GM19239 (cell line): ENCODE measurements at regions not wholly inside any gene's neighbourhood (a gene's known extent, or its start where the extent isn't known, plus 50 kb on each side); places are given as distances from the start of the nearest gene placed in this dataset.

ENCODE experiments used
- DNase-seq: peaks from one replicate; pipeline ENCODE4 v3.0.0; 2011; ENCODE audit warnings: low spot score; ENCODE audit not compliant: insufficient read length
- FAIRE-seq: peaks from 2 replicates; lab custom pipeline; 2011; peaks lifted over from hg19 to GRCh38; lab: Jason Lieb, UNC

DNA sequence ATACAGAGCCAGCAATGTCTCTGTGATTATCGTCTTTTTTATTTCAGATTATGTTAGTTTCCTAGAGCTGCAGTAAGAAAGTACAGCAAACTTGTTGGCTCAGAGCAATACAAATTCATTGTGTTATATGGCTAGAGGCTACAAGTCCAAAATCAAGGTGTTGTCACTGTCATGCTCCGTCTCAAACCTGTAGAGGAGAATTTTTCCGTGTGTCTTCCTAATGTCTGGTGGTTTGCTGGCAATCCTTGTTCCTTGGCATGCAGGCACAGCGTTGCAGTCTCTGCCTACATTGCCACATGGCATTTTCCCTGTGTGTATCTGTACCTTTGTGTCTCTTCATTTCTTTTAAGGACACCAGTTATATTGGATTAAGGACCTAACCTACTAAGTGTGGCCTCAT, 244.4 kb downstream of the LRRIQ3 start:
- no peak for DNase-seq
- FAIRE-seq, result no peak

DNA sequence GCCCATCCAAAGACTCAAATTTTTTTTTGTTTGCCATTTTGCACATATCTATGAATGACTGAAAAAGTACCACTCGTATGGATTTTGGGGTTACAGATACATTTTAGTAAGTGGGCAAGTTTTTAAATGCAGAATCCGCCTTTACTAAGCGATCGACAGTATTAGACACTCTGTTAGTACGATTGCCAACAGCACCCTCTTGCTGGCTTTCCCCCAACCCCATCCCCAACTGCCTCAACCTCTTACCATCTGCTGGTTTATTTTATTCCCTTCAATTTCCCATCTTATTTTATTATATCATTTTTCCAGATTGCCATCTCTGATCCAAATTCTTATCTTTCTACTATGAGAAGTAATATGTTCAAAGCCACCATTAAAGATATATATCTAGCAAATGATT, 244.8 kb downstream of the LRRIQ3 start:
- FAIRE-seq (no peak), DNase-seq (no peak)

DNA sequence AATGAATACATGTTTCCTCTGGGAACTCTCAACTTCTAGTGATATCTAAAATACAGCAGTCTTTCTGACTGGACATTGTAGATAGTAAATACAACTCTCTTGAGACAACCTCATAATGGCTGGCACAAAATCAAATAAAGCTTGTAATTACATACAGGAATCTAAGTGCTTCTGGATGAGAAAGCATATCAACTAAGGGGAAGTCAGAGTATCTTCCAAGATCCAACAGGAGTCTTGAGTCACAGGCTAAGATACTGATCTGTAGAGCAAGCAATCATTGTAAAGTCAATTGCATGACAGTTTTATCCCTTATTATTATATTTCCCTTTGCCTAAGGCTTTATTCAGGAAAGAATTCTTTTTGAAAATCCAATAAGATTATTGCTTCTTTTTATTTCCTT, 249.9 kb downstream of the LRRIQ3 start:
- FAIRE-seq, result no peak

GRCh38 chr1:73947009-73947408, 251.0 kb downstream of the LRRIQ3 start:
- DNase-seq, result no peak
- no peak for FAIRE-seq

More for the DNA sequence above, 249.9 kb downstream of the LRRIQ3 start:
- no peak for DNase-seq

DNA sequence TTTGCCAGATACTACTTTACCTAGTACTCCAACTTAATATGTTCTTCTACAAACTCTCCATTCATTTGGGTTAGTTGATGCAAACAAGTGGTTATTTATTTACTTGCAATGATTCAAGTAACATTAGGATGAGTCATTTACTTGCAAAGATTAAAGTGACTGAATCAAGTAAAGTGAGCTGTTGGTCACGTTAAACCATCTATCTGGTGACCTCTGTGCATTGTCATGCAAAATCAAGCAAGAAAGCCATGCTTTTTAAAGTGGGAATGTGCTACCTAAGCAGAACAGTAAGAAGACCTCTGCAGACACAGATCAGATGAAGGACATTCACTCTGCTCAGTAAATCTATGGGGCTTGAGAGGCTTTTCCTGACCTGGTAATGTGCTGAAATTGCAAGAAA, 254.7 kb downstream of the LRRIQ3 start:
- FAIRE-seq, result no peak

GRCh38 chr1:73930293-73930692, 267.7 kb downstream of the LRRIQ3 start:
- FAIRE-seq (no peak), DNase-seq (no peak)

More for the DNA sequence above, 254.7 kb downstream of the LRRIQ3 start:
- DNase-seq, result no peak

DNA sequence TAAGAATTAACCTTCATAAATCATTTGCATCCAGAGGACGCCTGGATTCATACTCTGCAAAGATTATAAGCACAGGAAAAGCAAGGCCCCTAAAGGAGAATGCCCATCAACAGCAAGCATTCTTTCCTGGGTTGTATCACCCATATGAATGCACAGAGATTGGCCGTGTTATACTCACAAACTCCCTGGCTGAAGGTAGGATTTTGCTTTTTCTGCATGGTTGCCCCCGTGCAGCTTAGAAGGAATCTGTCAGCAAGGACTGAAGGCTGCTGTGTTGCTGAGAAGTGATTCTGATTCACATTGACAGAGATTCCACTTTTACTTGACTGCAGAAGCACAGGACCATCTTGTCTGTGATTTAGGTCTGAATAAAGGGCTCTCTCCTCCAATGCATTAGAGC, 283.0 kb downstream of the LRRIQ3 start:
- FAIRE-seq, result no peak

GRCh38 chr1:73913025-73913424, 285.0 kb downstream of the LRRIQ3 start:
- no peak for FAIRE-seq
- DNase-seq, result no peak

More for the DNA sequence above, 283.0 kb downstream of the LRRIQ3 start:
- no peak for DNase-seq

DNA sequence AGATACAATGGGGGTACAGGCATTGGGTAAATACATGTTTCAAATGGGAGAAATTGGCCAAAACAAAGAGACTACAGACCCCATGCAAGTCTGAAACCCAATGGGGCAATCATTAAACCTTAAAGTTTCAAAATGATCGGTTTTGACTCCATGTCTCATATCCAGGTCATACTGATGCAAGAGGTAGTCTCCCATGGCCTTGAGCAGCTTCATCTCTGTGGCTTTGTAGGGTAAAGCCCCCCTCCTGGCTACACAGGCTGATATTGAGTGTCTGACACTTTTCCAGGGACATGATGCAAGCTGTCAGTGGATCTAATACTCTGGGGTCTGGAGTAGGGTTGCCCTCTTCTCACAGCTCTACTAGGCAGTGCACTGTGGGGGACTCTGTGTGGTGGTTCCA, 286.1 kb downstream of the LRRIQ3 start:
- no peak for DNase-seq
- FAIRE-seq, result no peak

DNA sequence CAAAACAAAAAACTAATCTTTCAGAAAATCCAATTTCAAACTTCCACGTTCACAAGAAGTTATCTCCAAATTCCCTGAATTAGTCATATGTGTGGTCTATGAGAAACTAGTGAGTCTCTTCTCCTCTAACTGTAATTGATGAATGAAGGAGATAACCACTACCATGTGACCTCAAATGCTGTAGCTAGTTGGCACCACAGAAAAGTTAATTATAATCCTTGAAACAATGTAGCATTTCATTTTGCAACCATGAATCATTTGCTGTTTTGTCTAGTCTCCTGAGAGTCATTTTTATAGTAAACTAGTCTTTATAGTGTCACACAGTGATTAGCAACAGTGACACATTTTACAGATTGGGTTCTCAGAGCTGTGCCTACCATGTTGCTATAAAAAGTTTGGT, 287.5 kb downstream of the LRRIQ3 start:
- FAIRE-seq, result no peak

GRCh38 chr1:73910062-73910461, 287.9 kb downstream of the LRRIQ3 start:
- DNase-seq (no peak), FAIRE-seq (no peak)

More for the DNA sequence above, 287.5 kb downstream of the LRRIQ3 start:
- no peak for DNase-seq

DNA sequence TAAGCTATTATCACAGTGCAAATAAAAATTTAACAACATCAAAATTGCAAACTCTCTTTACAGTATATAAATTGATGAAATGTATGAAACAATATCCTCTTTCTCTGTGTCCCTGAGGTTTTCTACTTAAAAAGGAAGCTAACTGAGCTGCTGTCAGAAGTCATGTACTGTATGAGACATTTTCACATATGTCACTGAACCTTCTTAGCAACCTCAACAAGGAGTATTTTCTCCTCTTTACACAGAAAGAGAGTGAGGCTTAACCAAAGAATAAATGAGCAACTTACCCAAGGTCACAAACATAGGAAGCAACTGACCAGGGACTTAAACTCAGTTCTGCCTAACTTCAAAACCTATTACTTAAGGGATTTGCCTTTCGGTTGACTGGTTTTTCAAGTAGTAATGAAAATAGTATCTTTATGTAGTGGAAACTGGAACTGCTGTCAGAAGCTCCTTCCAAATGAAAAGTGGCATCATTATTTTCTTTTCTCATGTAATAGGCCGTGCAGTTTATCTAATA, 288.9 kb downstream of the LRRIQ3 start:
- DNase-seq (no peak), FAIRE-seq (no peak)

- FAIRE-seq, result no peak
Measured at GRCh38 chr1:73907051-73907450, 290.9 kb downstream of the LRRIQ3 start.

DNA sequence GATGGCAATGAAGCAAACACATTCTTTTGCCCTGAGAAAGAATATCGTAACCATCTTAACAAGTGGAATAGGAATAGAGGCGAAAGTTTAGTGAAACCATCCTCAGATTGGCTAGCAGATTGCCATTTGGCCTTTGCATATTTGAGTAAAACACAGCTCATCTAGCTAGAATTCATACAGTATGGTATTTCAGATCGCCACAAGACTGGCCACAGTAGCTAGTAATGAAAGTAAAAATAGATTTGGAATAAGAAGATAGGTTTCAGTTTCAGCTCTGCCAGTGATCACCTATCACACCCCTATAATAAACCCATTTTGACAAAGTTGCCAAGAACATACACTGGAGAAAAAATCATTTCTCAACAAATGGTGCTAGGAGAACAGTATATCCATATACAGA, 294.9 kb downstream of the LRRIQ3 start:
- DNase-seq (no peak), FAIRE-seq (no peak)

More at GRCh38 chr1:73907051-73907450, 290.9 kb downstream of the LRRIQ3 start:
- DNase-seq, result no peak

- DNase-seq (no peak), FAIRE-seq (no peak)
Measured at GRCh38 chr1:73901738-73902137, 296.2 kb downstream of the LRRIQ3 start.

DNA sequence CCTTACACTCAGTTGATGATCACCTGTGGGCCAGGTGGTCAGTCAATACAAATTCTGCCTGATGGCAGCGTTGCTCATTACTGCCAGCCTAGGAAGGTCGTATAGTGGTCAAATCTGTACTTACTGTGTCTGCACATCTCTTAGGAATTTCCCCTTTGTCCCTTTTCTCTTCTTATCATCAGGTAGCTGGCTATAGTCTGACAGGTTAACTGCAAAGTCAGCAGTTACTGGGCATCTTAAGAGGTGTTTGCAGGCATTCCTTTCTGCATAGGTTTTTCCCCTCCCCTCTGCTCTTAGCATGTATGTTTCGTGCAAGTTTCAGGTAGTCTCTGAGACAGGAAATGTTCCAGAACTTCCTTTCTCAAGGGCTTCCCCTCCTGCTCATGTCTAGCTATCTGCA, 298.7 kb downstream of the LRRIQ3 start:
- DNase-seq (no peak), FAIRE-seq (no peak)

DNA sequence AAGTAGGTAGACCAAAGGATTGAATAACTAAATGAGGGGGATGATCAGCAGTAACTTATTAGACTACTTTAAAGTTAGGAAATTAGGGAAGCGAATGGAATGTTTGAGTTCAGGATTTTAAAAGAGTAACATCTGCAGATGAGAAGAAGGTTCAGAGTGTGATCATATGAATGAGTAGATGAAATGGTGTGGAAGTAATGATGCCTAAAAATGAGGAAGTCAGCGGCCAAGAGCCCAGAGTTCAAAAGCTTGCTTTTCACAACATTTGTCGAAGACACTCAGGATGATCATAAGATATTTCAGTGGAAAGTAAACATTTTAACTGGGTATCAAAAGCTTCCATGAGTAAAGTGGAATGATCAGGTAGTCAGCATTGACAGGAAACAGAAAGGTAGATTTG, 299.4 kb downstream of the LRRIQ3 start:
- DNase-seq, result no peak
- no peak for FAIRE-seq

DNA sequence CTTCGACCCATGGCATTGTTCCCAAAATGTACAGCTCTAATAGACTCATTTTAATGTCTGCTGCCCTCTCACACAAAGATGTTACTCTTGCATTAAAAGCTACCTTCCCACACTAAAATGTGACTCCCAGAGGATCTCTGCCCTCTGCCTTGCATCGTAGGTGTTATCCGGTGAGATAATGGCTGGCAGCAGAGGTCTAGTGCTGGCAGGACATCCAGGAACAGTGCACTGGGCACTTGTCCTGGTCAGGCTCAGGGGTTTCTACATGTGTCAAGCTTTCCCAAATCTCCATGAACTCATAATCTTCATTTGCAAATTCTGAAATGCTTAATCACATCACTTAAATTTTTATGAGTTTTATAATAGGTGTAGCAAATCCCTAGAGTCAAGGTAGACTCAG, 310.6 kb downstream of the LRRIQ3 start:
- DNase-seq (no peak), FAIRE-seq (no peak)

DNA sequence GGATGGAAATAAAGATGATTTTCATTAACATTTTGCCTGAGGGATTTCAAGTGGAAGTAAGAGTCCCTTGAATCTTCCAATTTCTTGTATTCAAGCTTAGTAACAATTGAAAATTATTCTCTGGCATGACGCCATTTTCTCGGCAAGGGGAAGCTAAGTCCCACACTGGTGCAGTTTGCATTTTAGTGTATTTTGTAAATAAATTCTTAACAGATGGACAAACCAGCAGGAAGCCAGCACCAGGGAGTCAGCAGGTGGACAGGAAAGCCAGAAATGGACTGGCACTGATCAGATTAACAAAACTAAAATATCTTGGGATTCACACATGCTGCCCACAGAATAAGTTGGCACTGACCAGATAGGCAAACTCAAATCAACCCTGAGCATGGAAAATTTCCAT, 311.3 kb downstream of the LRRIQ3 start:
- DNase-seq (no peak), FAIRE-seq (no peak)

GRCh38 chr1:73874806-73875205, 323.2 kb downstream of the LRRIQ3 start:
- DNase-seq (no peak), FAIRE-seq (no peak)

DNA sequence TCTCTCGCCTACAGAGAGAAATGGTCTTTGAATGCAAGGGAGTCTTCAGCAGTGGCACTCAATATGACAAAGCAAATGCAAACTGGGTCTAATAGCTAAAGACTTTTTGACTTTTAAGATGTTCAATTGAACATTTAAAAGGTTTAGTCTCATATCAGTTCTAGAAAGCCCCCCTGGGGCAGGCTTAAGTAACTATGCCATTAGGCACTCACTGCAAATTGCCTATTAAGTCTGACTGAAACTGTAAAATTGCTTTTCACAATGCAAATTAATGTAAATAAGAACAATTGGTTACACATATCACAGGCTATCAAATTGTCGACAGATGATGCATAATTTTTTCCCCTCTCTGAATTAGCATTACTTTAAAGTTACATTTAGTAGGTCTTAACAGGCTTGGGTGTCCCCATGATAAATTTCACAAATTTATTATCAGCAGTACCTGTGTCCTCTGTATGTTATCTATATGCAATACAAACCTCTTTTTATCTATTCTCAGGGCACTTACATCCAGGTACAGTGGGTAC, 329.1 kb downstream of the LRRIQ3 start:
- DNase-seq (no peak), FAIRE-seq (no peak)

GRCh38 chr1:73862355-73862754, 335.6 kb downstream of the LRRIQ3 start:
- FAIRE-seq (no peak), DNase-seq (no peak)
